Calu3 (cell line): ENCODE measurements at regions not wholly inside any gene's neighbourhood (a gene's known extent, or its start where the extent isn't known, plus 50 kb on each side); places are given as distances from the start of the nearest gene placed in this dataset.

Experiments
- BruUV-seq: library from RNA; stranded (reverse); fragments of 400-500 nt; replicated peaks from 2 replicates; lab custom pipeline; 2021; lab: Mats Ljungman, UMichigan
- CTCF ChIA-PET: fragments of 300-600 bp; sonication (Branson Sonifier 250); formaldehyde crosslinking; loops from one replicate; lab custom pipeline; 2022; ENCODE audit warnings: antibody characterized with exemption; lab: Charles Lee
- DNase-seq: peaks from one replicate; pipeline ENCODE4 v3.0.0; 2022
- H3K27ac Mint-ChIP-seq: one replicate; pipeline ENCODE4 v1.8.0; 2022; ENCODE audit warnings: mixed read lengths; ENCODE audit not compliant: unreplicated experiment
- H3K27me3 Mint-ChIP-seq: one replicate; pipeline ENCODE4 v1.8.0; 2022; ENCODE audit warnings: mixed read lengths; ENCODE audit not compliant: unreplicated experiment
- H3K36me3 Mint-ChIP-seq: one replicate; pipeline ENCODE4 v1.8.0; 2022; ENCODE audit warnings: mild to moderate bottlenecking, moderate library complexity, mixed read lengths; ENCODE audit not compliant: insufficient read depth, unreplicated experiment
- H3K4me1 Mint-ChIP-seq: one replicate; pipeline ENCODE4 v1.8.0; 2022; ENCODE audit warnings: mild to moderate bottlenecking, low read depth, mixed read lengths; ENCODE audit not compliant: unreplicated experiment
- H3K4me3 Mint-ChIP-seq: one replicate; pipeline ENCODE4 v1.8.0; 2022; ENCODE audit warnings: mild to moderate bottlenecking, low read depth, moderate library complexity, mixed read lengths; ENCODE audit not compliant: unreplicated experiment
- H3K9me3 Mint-ChIP-seq: one replicate; pipeline ENCODE4 v1.8.0; 2022; ENCODE audit warnings: low read depth, mixed read lengths; ENCODE audit not compliant: unreplicated experiment
- CTCF ChIP-seq: fragments of 200-600 bp; IDR thresholded peaks from one replicate; pipeline ENCODE4 v1.8.0; 2022; ENCODE audit warnings: antibody characterized with exemption; ENCODE audit not compliant: unreplicated experiment
- intact Hi-C: fragments of 100-400 bp; cut with micrococcal nuclease; formaldehyde crosslinking; loops from one replicate; pipeline ENCODE4 v1.10.0; 2022; ENCODE audit not compliant: unreplicated experiment

GRCh38 chr7:149621776-149622175 is 124.2 kb upstream of the ZNF746 start:
- CTCF ChIA-PET = no interaction called here
- H3K27me3 Mint-ChIP-seq = peaks cover 8% of the 10 kb centered on the region
- BruUV-seq = no TSS peak
- no peak for DNase-seq
- H3K9me3 Mint-ChIP-seq = no peaks in the 10 kb centered on the region
- no peaks in the 10 kb centered on the region for H3K4me1 Mint-ChIP-seq
- no peak for TF ChIP-seq CTCF
- intact Hi-C loops = loop anchor here (10.0 kb wide), 1 partner anchor 197 kb away; no protein-coding TSS in a partner anchor
- peaks cover 44% of the 10 kb centered on the region for H3K36me3 Mint-ChIP-seq
- H3K4me3 Mint-ChIP-seq = no peak overlapping the region
- no peak overlapping the region for H3K27ac Mint-ChIP-seq

GRCh38 chr7:149620961-149621360 is 123.4 kb upstream of the ZNF746 start:
- no peak for DNase-seq
- CTCF ChIA-PET = no interaction called here
- H3K36me3 Mint-ChIP-seq = peaks cover 50% of the 10 kb centered on the region
- no peaks in the 10 kb centered on the region for H3K4me1 Mint-ChIP-seq
- no peak for TF ChIP-seq CTCF
- no peaks in the 10 kb centered on the region for H3K27me3 Mint-ChIP-seq
- no TSS peak for BruUV-seq
- intact Hi-C loops = loop anchor here (10.0 kb wide), 1 partner anchor 196 kb away; no protein-coding TSS in a partner anchor
- no peak overlapping the region for H3K4me3 Mint-ChIP-seq
- no peak overlapping the region for H3K27ac Mint-ChIP-seq
- H3K9me3 Mint-ChIP-seq = no peaks in the 10 kb centered on the region

- H3K27ac Mint-ChIP-seq = no peak overlapping the region
- H3K36me3 Mint-ChIP-seq = peaks cover 50% of the 10 kb centered on the region
- no peaks in the 10 kb centered on the region for H3K9me3 Mint-ChIP-seq
- no peak for DNase-seq
- intact Hi-C loops = no loop called here
- no peaks in the 10 kb centered on the region for H3K27me3 Mint-ChIP-seq
- CTCF ChIA-PET = no interaction called here
- no peaks in the 10 kb centered on the region for H3K4me1 Mint-ChIP-seq
- no TSS peak for BruUV-seq
- TF ChIP-seq CTCF = no peak
- no peak overlapping the region for H3K4me3 Mint-ChIP-seq
These were observed 119.3 kb upstream of the ZNF746 start for GRCh38 chr7:149616898-149617297.

- H3K27ac Mint-ChIP-seq = no peak overlapping the region
- BruUV-seq = no TSS peak
- intact Hi-C loops = no loop called here
- CTCF ChIA-PET = no interaction called here
- no peak overlapping the region for H3K4me3 Mint-ChIP-seq
- DNase-seq = no peak
- H3K27me3 Mint-ChIP-seq = no peaks in the 10 kb centered on the region
- peaks cover 40% of the 10 kb centered on the region for H3K36me3 Mint-ChIP-seq
- no peaks in the 10 kb centered on the region for H3K9me3 Mint-ChIP-seq
- TF ChIP-seq CTCF = no peak
- H3K4me1 Mint-ChIP-seq = no peaks in the 10 kb centered on the region
These were observed 118.2 kb upstream of the ZNF746 start for GRCh38 chr7:149615690-149616270.
